ENCODE measurements at regions not wholly inside any gene's neighbourhood (a gene's known extent, or its start where the extent isn't known, plus 50 kb on each side); places are given as distances from the start of the nearest gene placed in this dataset.

DNA sequence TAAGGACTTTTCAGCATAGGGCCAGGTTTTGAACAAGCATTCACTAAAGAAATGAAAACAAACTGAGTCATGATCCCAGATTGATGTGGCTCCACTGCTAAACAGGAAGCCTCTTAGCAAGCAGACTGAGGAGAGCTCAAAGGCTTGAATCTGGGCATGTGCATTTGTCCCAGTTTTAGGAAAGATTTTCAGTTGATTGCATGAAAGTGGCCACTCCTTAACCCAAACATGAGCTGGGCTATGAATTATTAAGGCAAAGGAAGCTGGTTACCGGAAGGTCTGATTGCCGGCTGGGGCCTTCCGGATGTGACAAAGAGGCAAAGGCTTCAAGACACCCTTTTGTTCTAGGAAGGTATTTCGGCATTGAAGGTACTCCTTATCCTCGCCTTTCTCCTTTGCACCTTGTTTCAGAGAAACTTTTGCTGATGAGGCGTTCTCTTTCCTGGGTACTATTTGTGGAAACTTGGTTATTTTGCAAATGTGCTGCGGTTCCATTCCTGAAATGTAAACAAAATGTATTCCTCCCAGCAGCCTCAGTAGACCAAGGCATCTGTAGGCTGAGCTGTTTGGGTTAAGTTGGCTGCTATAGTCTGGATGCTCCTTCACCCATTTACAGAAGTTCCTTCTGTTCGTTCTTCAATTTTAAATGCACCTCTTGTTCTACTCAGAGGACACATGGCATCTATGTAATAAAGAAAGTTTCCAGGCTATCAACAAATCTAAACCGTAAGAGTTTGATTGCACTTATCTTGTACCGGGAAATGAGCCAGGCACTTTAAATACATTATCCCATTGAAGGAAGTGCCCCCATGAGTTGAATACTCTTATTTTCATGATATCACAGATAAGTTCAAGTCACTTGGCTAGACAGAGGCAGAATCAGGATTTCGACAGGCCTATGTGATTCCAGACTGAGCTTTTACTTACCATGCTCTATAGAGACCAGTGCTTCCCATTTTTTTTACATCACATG lies 115.6 kb upstream of the METAP2 start:
- ChIA-PET RAD21 (ENCODE audit: unreplicated experiment) (no interaction called here), SMC1A (ENCODE audit: uncharacterized antibody, unreplicated experiment) (interaction anchor here (0.7 to 2.1 kb wide), 2 partner anchors 15 to 118 kb away, joined by 4 to 5 read pairs; no protein-coding TSS in a partner anchor), CTCF (interaction anchor here (0.8 to 0.9 kb wide), 2 partner anchors 13 to 176 kb away, joined by 3 read pairs; no protein-coding TSS in a partner anchor), POLR2A (no interaction called here)
- H3K4me1 ChIP-seq (ENCODE audit: control insufficient read depth, insufficient read depth, low read length): no peaks in the 10 kb centered on the region
- H3K36me3 ChIP-seq (ENCODE audit: control insufficient read depth in 2 of 2, insufficient read depth in 2 of 2, low read length in 1 of 2): no peaks in the 10 kb centered on the region
- in situ Hi-C loops (cut with MboI) (no loop called here), intact Hi-C loops (cut with micrococcal nuclease; ENCODE audit: unreplicated experiment) (no loop called here)
- H2AFZ ChIP-seq (ENCODE audit: control insufficient read depth, low read depth, low read length): no peak overlapping the region
- WGBS (ENCODE audit: insufficient coverage, insufficient replicate concordance, low lambda C conversion rate, missing lambda C conversion rate): 62% methylated on average over 11 of the region's 11 CpGs
- no peaks in the 10 kb centered on the region for H4K20me1 ChIP-seq (ENCODE audit: control insufficient read depth, insufficient read depth)
- no peak overlapping the region for H3K4me2 ChIP-seq (ENCODE audit: control insufficient read depth, insufficient read depth)
- H3K4me3 ChIP-seq: no peak overlapping the region
- H3K79me2 ChIP-seq (ENCODE audit: control insufficient read depth, insufficient read depth, low read length): no peaks in the 10 kb centered on the region
- no peaks in the 10 kb centered on the region for H3K27me3 ChIP-seq (replicated peaks in 1 of 2; ENCODE audit: control insufficient read depth in 2 of 2, insufficient read depth in 2 of 2, low read length in 1 of 2)
- DNase-seq (ENCODE audit: low read depth, low spot score) (no peak), ATAC-seq (no peak), FAIRE-seq (no peak)
- no peak overlapping the region for H3K9ac ChIP-seq (ENCODE audit: control insufficient read depth, insufficient read depth, low read length)
- BruUV-seq (replicated peaks): no TSS peak
- H3K9me3 ChIP-seq (replicated peaks; ENCODE audit: control insufficient read depth, insufficient read depth, low read length): no peaks in the 10 kb centered on the region
- no peak overlapping the region for H3K27ac ChIP-seq (ENCODE audit: control insufficient read depth, insufficient read depth)
- TF ChIP-seq, protein P1, sequence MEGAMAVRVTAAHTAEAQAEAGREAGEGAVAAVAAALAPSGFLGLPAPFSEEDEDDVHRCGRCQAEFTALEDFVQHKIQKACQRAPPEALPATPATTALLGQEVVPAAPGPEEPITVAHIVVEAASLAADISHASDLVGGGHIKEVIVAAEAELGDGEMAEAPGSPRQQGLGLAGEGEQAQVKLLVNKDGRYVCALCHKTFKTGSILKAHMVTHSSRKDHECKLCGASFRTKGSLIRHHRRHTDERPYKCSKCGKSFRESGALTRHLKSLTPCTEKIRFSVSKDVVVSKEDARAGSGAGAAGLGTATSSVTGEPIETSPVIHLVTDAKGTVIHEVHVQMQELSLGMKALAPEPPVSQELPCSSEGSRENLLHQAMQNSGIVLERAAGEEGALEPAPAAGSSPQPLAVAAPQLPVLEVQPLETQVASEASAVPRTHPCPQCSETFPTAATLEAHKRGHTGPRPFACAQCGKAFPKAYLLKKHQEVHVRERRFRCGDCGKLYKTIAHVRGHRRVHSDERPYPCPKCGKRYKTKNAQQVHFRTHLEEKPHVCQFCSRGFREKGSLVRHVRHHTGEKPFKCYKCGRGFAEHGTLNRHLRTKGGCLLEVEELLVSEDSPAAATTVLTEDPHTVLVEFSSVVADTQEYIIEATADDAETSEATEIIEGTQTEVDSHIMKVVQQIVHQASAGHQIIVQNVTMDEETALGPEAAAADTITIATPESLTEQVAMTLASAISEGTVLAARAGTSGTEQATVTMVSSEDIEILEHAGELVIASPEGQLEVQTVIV (IDR thresholded peaks at IDR 0.05; ENCODE audit: borderline replicate concordance, partially characterized antibody): no peak
- no peak for TF ChIP-seq CHD2 (IDR thresholded peaks at IDR 0.05; ENCODE audit: borderline replicate concordance, low read depth, low read length)
- TF ChIP-seq WRNIP1 (IDR thresholded peaks at IDR 0.05; ENCODE audit: borderline replicate concordance, low read depth, low read length): no peak
- no peak for TF ChIP-seq RELB (IDR thresholded peaks at IDR 0.05; ENCODE audit: low read depth)
- TF ChIP-seq CEBPB (IDR thresholded peaks at IDR 0.05; ENCODE audit: borderline replicate concordance in 1 of 2, low read depth in 2 of 2, low read length in 2 of 2): no peak
- TF ChIP-seq RUNX3 (IDR thresholded peaks at IDR 0.05; ENCODE audit: low read length): no peak
- no peak for TF ChIP-seq MXI1 (IDR thresholded peaks at IDR 0.05; ENCODE audit: low read depth, low read length)
- no peak for TF ChIP-seq SPI1 (IDR thresholded peaks at IDR 0.05; ENCODE audit: borderline replicate concordance, insufficient read depth, low read depth, low read length)
- TF ChIP-seq ZNF24 (IDR thresholded peaks at IDR 0.05): no peak
- TF ChIP-seq HSF1 (IDR thresholded peaks at IDR 0.05; ENCODE audit: low read depth, low read length): no peak
- TF ChIP-seq KAT2A (conservative IDR thresholded peaks at IDR 0.05; ENCODE audit: control insufficient read depth, low read depth, low read length): no peak
- no peak for TF ChIP-seq PAX5 (IDR thresholded peaks at IDR 0.05; ENCODE audit: borderline replicate concordance, low read depth, low read length)
- no peak for TF ChIP-seq CHD4 (IDR thresholded peaks at IDR 0.05)
- no peak for TF ChIP-seq LARP7 (IDR thresholded peaks at IDR 0.05)
- TF ChIP-seq, protein P2, sequence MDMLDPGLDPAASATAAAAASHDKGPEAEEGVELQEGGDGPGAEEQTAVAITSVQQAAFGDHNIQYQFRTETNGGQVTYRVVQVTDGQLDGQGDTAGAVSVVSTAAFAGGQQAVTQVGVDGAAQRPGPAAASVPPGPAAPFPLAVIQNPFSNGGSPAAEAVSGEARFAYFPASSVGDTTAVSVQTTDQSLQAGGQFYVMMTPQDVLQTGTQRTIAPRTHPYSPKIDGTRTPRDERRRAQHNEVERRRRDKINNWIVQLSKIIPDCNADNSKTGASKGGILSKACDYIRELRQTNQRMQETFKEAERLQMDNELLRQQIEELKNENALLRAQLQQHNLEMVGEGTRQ (IDR thresholded peaks at IDR 0.05; ENCODE audit: borderline replicate concordance, low read depth, low read length): no peak
- TF ChIP-seq YBX1 (IDR thresholded peaks at IDR 0.05): no peak
- no peak for TF ChIP-seq ZNF274 (IDR thresholded peaks at IDR 0.05; ENCODE audit: insufficient read depth, insufficient read length)

Measured in GM12878 (cell line).